Cardiac muscle cell (in vitro differentiated cells and primary cell): ENCODE measurements at regions not wholly inside any gene's neighbourhood (a gene's known extent, or its start where the extent isn't known, plus 50 kb on each side); places are given as distances from the start of the nearest gene placed in this dataset.

Experiments used
- DNase-seq, 2 donors: peaks; one replicate each; pipeline versions ENCODE4 v3.0.0 to v3.0.0-alpha.2; 2010 to 2017; ENCODE audit warnings: low read depth in 1 of 2, low spot score in 1 of 2
- H3K27ac ChIP-seq: fragments of 200-600 bp; sonication (generic); 2 replicates; pipeline ENCODE4 v1.5.1; 2016
- H3K27me3 ChIP-seq: fragments of 200-600 bp; sonication (generic); 2 replicates; pipeline ENCODE4 v1.6.0; 2016; ENCODE audit warnings: control low read depth
- H3K36me3 ChIP-seq: fragments of 200-600 bp; sonication (generic); 2 replicates; pipeline ENCODE4 v1.5.1; 2016; ENCODE audit warnings: control low read depth
- H3K4me1 ChIP-seq: fragments of 200-600 bp; sonication (generic); 2 replicates; pipeline ENCODE4 v1.8.1; 2017; ENCODE audit warnings: low read depth, mild to moderate bottlenecking, mixed run types
- H3K4me3 ChIP-seq: fragments of 200-600 bp; sonication (generic); 2 replicates; pipeline ENCODE4 v1.5.1; 2016; ENCODE audit warnings: mild to moderate bottlenecking
- H3K9me3 ChIP-seq: fragments of 200-600 bp; sonication (generic); 2 replicates; pipeline ENCODE4 v1.5.1; 2017; ENCODE audit warnings: low read depth, mild to moderate bottlenecking, control low read depth
- TF ChIP-seq, protein P1 (sequence below): IDR thresholded peaks from 2 replicates; pipeline ENCODE4 v1.5.1; 2012; ENCODE audit warnings: low read depth, mild to moderate bottlenecking, low read length

DNA sequence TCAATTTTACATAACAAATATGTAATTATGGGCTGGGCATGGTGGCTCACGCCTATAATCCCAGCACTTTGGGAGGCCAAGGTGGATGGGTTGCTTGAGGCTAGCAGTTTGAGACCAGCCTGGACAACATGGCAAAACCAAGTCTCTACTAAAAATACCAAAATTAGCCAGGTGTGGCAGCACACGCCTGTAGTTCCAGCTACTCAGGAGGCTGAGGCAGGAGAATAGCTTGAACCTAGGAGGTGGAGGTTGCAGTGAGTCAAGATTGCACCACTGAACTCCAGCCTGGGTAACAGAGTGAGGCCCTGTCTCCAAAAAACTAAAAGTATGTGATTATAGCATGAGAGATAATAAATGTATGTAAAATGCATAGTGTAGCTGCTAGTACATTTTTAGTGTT, 229.0 kb downstream of the PPARGC1A start:
- Histone ChIP-seq H3K4me1 (peaks cover 13% of the 10 kb centered on the region), H3K27ac (no peak overlapping the region), H3K4me3 (no peak overlapping the region), H3K27me3 (no peaks in the 10 kb centered on the region), H3K36me3 (no peaks in the 10 kb centered on the region), H3K9me3 (no peaks in the 10 kb centered on the region)
- TF ChIP-seq, protein P1, sequence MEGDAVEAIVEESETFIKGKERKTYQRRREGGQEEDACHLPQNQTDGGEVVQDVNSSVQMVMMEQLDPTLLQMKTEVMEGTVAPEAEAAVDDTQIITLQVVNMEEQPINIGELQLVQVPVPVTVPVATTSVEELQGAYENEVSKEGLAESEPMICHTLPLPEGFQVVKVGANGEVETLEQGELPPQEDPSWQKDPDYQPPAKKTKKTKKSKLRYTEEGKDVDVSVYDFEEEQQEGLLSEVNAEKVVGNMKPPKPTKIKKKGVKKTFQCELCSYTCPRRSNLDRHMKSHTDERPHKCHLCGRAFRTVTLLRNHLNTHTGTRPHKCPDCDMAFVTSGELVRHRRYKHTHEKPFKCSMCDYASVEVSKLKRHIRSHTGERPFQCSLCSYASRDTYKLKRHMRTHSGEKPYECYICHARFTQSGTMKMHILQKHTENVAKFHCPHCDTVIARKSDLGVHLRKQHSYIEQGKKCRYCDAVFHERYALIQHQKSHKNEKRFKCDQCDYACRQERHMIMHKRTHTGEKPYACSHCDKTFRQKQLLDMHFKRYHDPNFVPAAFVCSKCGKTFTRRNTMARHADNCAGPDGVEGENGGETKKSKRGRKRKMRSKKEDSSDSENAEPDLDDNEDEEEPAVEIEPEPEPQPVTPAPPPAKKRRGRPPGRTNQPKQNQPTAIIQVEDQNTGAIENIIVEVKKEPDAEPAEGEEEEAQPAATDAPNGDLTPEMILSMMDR = no peak
- DNase-seq = no peak

DNA sequence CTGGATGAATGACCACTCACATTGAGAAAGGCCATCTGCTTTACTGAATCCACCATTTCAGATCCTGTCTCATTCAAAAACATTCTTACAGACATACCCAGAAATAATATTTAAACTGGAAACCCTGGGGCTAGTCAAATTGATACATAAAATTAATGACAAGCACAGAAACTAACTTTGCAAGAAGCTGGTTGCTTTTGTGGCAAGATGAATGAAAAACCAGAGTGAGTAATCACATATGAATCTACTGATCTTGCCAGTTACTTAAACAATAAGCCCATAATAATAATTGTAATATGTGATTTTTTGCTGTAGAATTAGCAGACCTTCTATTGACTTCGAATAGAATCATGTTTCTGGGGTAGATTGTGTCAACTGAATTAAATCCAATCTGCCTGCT, 235.1 kb downstream of the PPARGC1A start:
- no peak overlapping the region for H3K27ac ChIP-seq
- H3K9me3 ChIP-seq = no peaks in the 10 kb centered on the region
- TF ChIP-seq, protein P1 = no peak
- H3K4me3 ChIP-seq = no peak overlapping the region
- DNase-seq = no peak
- H3K27me3 ChIP-seq = no peaks in the 10 kb centered on the region
- H3K36me3 ChIP-seq = no peaks in the 10 kb centered on the region
- no peaks in the 10 kb centered on the region for H3K4me1 ChIP-seq

DNA sequence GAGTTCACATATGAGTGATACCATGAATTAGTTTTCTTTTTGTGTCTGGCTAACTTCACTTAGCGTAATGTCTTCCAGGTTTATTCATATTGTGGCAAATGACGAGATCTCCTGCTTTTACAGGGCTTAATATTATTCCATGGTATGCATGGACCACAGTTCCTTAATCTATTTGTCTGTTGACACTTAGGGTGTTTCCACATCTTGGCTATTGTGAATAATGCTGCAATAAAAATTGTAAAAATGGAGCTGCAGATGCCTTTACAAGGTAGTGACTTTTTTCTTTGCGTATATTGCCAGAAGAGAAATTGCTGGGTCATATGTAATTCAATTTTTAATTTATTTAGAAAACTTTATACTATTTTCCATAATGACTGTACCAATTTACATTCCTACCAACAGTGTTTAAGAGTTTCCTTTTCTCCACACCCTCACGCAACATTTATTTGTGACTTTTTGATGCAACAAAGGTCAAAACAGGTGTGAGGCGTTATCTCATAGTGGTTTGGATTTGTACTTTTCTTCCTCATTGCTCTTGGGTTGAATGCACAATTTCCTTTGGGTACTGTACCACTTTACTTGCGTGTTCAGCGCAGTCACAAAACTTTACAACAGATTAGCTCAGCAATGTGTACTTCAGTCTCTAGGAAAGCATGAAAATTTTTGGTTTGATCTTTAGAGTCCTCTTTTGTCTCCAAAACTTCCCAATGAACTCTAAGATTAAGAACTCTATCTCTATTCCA, 240.8 kb downstream of the PPARGC1A start:
- TF ChIP-seq, protein P1 = no peak
- Histone ChIP-seq H3K9me3 (no peaks in the 10 kb centered on the region), H3K4me1 (no peaks in the 10 kb centered on the region), H3K4me3 (no peak overlapping the region), H3K36me3 (no peaks in the 10 kb centered on the region), H3K27ac (no peak overlapping the region), H3K27me3 (no peaks in the 10 kb centered on the region)
- DNase-seq = no peak

DNA sequence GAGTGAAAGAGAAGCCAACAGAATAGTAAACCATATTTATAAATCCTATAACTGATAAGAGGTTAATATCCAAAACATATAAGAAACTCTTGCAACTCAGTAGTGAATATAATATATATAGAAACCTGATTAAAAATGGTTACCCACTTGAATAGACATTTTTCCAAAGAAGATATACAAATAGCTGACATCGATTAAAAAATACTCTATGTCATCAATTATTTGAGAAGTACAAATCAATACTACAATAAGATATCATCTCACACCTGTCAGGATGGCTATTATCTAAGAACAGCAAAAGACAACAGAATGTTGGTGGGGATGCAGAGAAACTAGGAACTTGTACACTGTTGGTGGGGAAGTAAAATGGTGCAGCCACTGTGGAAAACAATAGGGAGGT, 254.4 kb downstream of the PPARGC1A start:
- H3K27ac ChIP-seq = no peak overlapping the region
- H3K36me3 ChIP-seq = no peaks in the 10 kb centered on the region
- TF ChIP-seq, protein P1 = no peak
- H3K27me3 ChIP-seq = no peaks in the 10 kb centered on the region
- DNase-seq = no peak
- no peaks in the 10 kb centered on the region for H3K9me3 ChIP-seq
- no peaks in the 10 kb centered on the region for H3K4me1 ChIP-seq
- no peak overlapping the region for H3K4me3 ChIP-seq

DNA sequence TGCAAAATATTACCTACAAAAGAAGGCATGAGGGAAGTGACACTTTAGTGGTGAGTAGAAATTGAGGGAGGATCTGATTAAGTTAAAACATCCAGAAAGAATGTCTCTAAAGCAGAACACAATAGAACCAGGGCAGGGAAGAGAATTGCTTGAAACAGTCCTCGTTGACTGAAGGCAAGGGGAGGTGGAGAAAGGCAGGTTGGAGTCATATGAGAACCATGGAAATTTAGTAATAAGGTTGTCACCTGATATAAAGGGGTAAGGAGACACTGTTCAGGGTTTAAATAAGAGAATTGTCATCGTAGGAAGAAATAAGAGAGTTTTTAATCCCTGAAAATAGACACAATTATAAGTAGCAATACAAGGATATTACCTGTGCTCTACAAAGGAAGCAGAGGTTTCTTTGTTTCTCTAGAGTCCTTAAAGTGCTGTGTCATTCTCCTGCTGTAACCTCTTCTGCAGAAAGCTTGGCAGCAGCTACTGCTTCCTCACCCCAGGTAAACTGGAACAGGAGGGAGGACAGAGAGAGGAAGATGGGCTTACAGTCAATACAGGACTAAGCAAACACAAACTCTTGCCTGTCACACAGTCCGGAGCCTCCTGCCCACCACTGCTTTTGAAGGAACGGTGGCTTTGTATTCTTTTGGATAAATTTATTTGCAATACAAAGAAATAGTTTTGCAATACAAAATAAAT, 258.4 kb downstream of the PPARGC1A start:
- TF ChIP-seq, protein P1 = no peak
- Histone ChIP-seq H3K27ac (no peak overlapping the region), H3K4me3 (no peak overlapping the region), H3K27me3 (no peaks in the 10 kb centered on the region), H3K9me3 (no peaks in the 10 kb centered on the region), H3K36me3 (no peaks in the 10 kb centered on the region), H3K4me1 (peaks cover 4% of the 10 kb centered on the region)
- DNase-seq = no peak
